ENCODE measurements at regions not wholly inside any gene's neighbourhood (a gene's known extent, or its start where the extent isn't known, plus 50 kb on each side); places are given as distances from the start of the nearest gene placed in this dataset.

GRCh38 chr11:128212324-128212723, 375.0 kb downstream of the ETS1 start:
- ATAC-seq (no peak), DNase-seq (no peak)
- TF ChIP-seq POLR2A (IDR thresholded peaks at IDR 0.05): no peak
- TF ChIP-seq CTCF (IDR thresholded peaks at IDR 0.05): no peak
- H3K9me3 ChIP-seq: no peaks in the 10 kb centered on the region
- WGBS, 2 donors: 56 to 65% methylated on average over 2 of the region's 2 CpGs
- no peak overlapping the region for H3K27ac ChIP-seq
- intact Hi-C loops (cut with DNase I): no loop called here
- H3K4me1 ChIP-seq: peaks cover 16% of the 10 kb centered on the region
- H3K36me3 ChIP-seq (replicated peaks in 1 of 2; ENCODE audit: insufficient read depth in 1 of 2, low read depth in 2 of 2): no peaks in the 10 kb centered on the region
- H3K4me3 ChIP-seq: no peak overlapping the region
- no peaks in the 10 kb centered on the region for H3K27me3 ChIP-seq

- Histone ChIP-seq H3K36me3 (replicated peaks in 1 of 2; ENCODE audit: insufficient read depth in 1 of 2, low read depth in 2 of 2) (no peaks in the 10 kb centered on the region), H3K4me1 (peaks cover 16% of the 10 kb centered on the region), H3K9me3 (no peaks in the 10 kb centered on the region), H3K27ac (peak overlapping the region in 3 of 4 donors; percentile 22 to 63 (median 43)), H3K27me3 (no peaks in the 10 kb centered on the region), H3K4me3 (no peak overlapping the region)
- intact Hi-C loops (cut with DNase I): no loop called here
- TF ChIP-seq POLR2A (IDR thresholded peaks at IDR 0.05) (no peak), CTCF (IDR thresholded peaks at IDR 0.05) (no peak)
- DNase-seq (peak in 3 of 4 donors; percentile 23 to 66 (median 38)), ATAC-seq (peak; percentile 85)
- 38 to 39% methylated on average over 3 of the region's 3 CpGs for WGBS, 2 donors
Measured at GRCh38 chr11:128210148-128210940, 377.0 kb downstream of the ETS1 start.

- peak overlapping the region in 2 of 4 donors; percentile 21 to 40 for H3K27ac ChIP-seq
- H3K4me3 ChIP-seq: no peak overlapping the region
- H3K9me3 ChIP-seq: no peaks in the 10 kb centered on the region
- intact Hi-C loops (cut with DNase I): no loop called here
- DNase-seq (no peak), ATAC-seq (no peak)
- H3K36me3 ChIP-seq (replicated peaks in 1 of 2; ENCODE audit: insufficient read depth in 1 of 2, low read depth in 2 of 2): no peaks in the 10 kb centered on the region
- no peaks in the 10 kb centered on the region for H3K27me3 ChIP-seq
- TF ChIP-seq CTCF (IDR thresholded peaks at IDR 0.05) (no peak), POLR2A (IDR thresholded peaks at IDR 0.05) (no peak)
- H3K4me1 ChIP-seq: peaks cover 16% of the 10 kb centered on the region
Measured at GRCh38 chr11:128209138-128209435, 378.3 kb downstream of the ETS1 start.

- 44 to 60% methylated on average over 6 of the region's 6 CpGs for WGBS, 2 donors
- H3K9me3 ChIP-seq: no peaks in the 10 kb centered on the region
- peaks cover 16% of the 10 kb centered on the region for H3K4me1 ChIP-seq
- ATAC-seq (peak; percentile 38), DNase-seq (peak in 3 of 4 donors; percentile 9 to 23 (median 22))
- no peaks in the 10 kb centered on the region for H3K27me3 ChIP-seq
- peak overlapping the region in 2 of 4 donors; percentile 21 to 40 for H3K27ac ChIP-seq
- TF ChIP-seq CTCF (IDR thresholded peaks at IDR 0.05) (no peak), POLR2A (IDR thresholded peaks at IDR 0.05) (no peak)
- intact Hi-C loops (cut with DNase I): no loop called here
- H3K4me3 ChIP-seq: no peak overlapping the region
- no peaks in the 10 kb centered on the region for H3K36me3 ChIP-seq (replicated peaks in 1 of 2; ENCODE audit: insufficient read depth in 1 of 2, low read depth in 2 of 2)
Measured at GRCh38 chr11:128208329-128209137, 378.8 kb downstream of the ETS1 start.

All from body of pancreas (tissue), 4 donors.